ENCODE measurements at regions not wholly inside any gene's neighbourhood (a gene's known extent, or its start where the extent isn't known, plus 50 kb on each side); places are given as distances from the start of the nearest gene placed in this dataset.

- 72 to 78% (median 74%) methylated on average over 17 to 21 of the region's 21 CpGs for WGBS, 4 donors
- Histone ChIP-seq H3K4me1 (replicated peaks in 1 of 2) (peaks cover 0 to 3% of the 10 kb centered on the region in 2 donors), H3K9me3 (replicated peaks in 1 of 3) (no peaks in the 10 kb centered on the region), H3K27me3 (no peaks in the 10 kb centered on the region), H3K27ac (no peak overlapping the region), H3K36me3 (replicated peaks in 1 of 2) (no peaks in the 10 kb centered on the region), H3K4me3 (no peak overlapping the region)
- intact Hi-C loops (cut with DNase I): no loop called here
- TF ChIP-seq CTCF (IDR thresholded peaks at IDR 0.05) (no peak), POLR2A (IDR thresholded peaks at IDR 0.05) (no peak)
- peak in 1 of 7 donors; percentile 17 for DNase-seq
Measured at GRCh38 chr14:61147831-61148549, 133.1 kb downstream of the TMEM30B start.

- TF ChIP-seq CTCF (IDR thresholded peaks at IDR 0.05) (no peak), POLR2A (IDR thresholded peaks at IDR 0.05) (no peak)
- Histone ChIP-seq H3K36me3 (replicated peaks in 1 of 2) (no peaks in the 10 kb centered on the region), H3K27me3 (no peaks in the 10 kb centered on the region), H3K4me3 (no peak overlapping the region), H3K27ac (no peak overlapping the region), H3K9me3 (replicated peaks in 1 of 3) (no peaks in the 10 kb centered on the region), H3K4me1 (replicated peaks in 1 of 2) (peaks cover 0 to 3% of the 10 kb centered on the region in 2 donors)
- DNase-seq: no peak
- intact Hi-C loops (cut with DNase I): no loop called here
- WGBS, 4 donors: 60 to 64% (median 61%) methylated on average over 7 of the region's 7 CpGs
Measured at GRCh38 chr14:61147381-61147821, 133.7 kb downstream of the TMEM30B start.

GRCh38 chr14:61146899-61147298, 134.2 kb downstream of the TMEM30B start:
- H3K4me1 ChIP-seq (replicated peaks in 1 of 2): peaks cover 0 to 3% of the 10 kb centered on the region in 2 donors
- no peaks in the 10 kb centered on the region for H3K9me3 ChIP-seq (replicated peaks in 1 of 3)
- no peak overlapping the region for H3K27ac ChIP-seq
- 83 to 93% (median 89%) methylated on average over 1 of the region's 1 CpG for WGBS, 4 donors
- intact Hi-C loops (cut with DNase I): no loop called here
- DNase-seq: no peak
- no peak for TF ChIP-seq CTCF (IDR thresholded peaks at IDR 0.05)
- H3K36me3 ChIP-seq (replicated peaks in 1 of 2): no peaks in the 10 kb centered on the region
- no peak overlapping the region for H3K4me3 ChIP-seq
- H3K27me3 ChIP-seq: no peaks in the 10 kb centered on the region

GRCh38 chr14:61145903-61146481, 135.1 kb downstream of the TMEM30B start:
- no peaks in the 10 kb centered on the region for H3K9me3 ChIP-seq (replicated peaks in 1 of 3)
- no peak for DNase-seq
- TF ChIP-seq POLR2A (IDR thresholded peaks at IDR 0.05) (no peak), CTCF (IDR thresholded peaks at IDR 0.05) (no peak)
- no peak overlapping the region for H3K4me3 ChIP-seq
- no peaks in the 10 kb centered on the region for H3K27me3 ChIP-seq
- no peaks in the 10 kb centered on the region for H3K36me3 ChIP-seq (replicated peaks in 1 of 2)
- peaks cover 0 to 3% of the 10 kb centered on the region in 2 donors for H3K4me1 ChIP-seq (replicated peaks in 1 of 2)
- peak overlapping the region in 2 of 5 donors; percentile 11 to 41 for H3K27ac ChIP-seq
- intact Hi-C loops (cut with DNase I): no loop called here
- WGBS, 4 donors: 57 to 63% (median 61%) methylated on average over 7 of the region's 7 CpGs
